NCI-H2107 treated with DMSO at 0.1 percent for 48 hours (cell line): ENCODE measurements at regions not wholly inside any gene's neighbourhood (a gene's known extent, or its start where the extent isn't known, plus 50 kb on each side); places are given as distances from the start of the nearest gene placed in this dataset.

Experiments
- DNase-seq: peaks from one replicate; lab custom pipeline; 2025; ENCODE audit not compliant: unreplicated experiment; lab: John Stamatoyannopoulos, UW

DNA sequence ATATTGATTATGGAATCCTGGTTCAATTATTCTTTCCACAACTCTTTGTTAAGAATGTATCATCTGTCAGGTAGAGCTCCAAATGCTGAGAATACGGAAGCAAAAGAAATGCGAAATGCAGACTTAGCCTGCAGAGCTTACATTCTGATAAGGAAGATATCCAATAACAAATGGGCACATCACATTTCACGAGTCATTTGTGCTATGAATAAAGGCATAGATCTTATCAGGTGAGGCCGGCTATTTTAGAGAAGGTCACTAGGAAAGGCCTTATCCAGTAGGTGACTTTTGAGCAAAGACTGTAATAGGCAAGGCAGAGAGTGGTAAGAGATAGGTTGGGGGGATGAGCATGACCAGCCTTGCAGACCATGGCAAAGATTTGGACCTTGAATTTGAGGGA, 174.3 kb upstream of the SERPINE2 start:
- DNase-seq = no peak

GRCh38 chr2:224211791-224212190, 172.7 kb upstream of the SERPINE2 start:
- DNase-seq = no peak

GRCh38 chr2:224211181-224211480, 172.0 kb upstream of the SERPINE2 start:
- no peak for DNase-seq

GRCh38 chr2:224210286-224211180, 171.4 kb upstream of the SERPINE2 start:
- no peak for DNase-seq

GRCh38 chr2:224209555-224210285, 170.6 kb upstream of the SERPINE2 start:
- no peak for DNase-seq

DNA sequence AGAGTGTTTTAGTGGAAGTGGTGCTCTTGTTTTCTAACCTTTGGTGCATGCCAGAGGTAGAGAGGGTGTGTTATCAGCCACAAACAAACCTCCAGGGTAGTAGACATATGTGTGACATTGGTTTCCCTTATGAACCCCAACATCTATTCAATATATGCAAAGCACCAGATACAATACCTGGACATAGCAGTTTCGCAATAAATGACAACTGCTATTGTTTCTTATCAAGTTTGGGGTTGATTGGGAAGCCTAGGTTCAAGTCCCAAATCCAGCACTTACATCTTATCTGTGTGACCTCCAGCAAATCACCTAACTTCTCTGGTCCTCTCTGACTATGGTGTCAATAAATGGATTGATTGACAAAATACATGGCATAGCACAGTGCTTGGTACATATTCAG, 169.4 kb upstream of the SERPINE2 start:
- DNase-seq = no peak

DNA sequence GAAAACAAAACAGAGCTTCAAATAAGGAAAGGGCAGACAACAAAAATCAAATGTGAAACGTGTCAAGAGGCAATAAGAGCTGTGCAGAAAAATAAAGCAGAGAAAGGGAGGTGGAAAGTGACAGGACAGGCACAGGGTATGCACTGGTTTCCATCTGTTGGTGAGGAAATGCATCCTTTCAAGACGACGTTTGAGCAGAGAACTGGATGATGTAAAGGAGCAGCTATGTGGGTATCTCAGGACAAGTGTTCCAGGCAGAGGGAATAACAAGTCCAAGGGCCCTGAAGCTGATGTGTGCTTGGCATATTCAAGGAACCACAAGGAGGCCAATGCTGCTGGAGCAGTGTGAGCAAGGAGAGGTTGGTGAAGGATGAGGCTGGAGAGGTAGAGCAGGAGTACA, 168.9 kb upstream of the SERPINE2 start:
- DNase-seq = no peak

- DNase-seq = no peak
Observed at GRCh38 chr2:224206816-224207215, 167.7 kb upstream of the SERPINE2 start.

GRCh38 chr2:224202281-224202865, 163.3 kb upstream of the SERPINE2 start:
- no peak for DNase-seq

DNA sequence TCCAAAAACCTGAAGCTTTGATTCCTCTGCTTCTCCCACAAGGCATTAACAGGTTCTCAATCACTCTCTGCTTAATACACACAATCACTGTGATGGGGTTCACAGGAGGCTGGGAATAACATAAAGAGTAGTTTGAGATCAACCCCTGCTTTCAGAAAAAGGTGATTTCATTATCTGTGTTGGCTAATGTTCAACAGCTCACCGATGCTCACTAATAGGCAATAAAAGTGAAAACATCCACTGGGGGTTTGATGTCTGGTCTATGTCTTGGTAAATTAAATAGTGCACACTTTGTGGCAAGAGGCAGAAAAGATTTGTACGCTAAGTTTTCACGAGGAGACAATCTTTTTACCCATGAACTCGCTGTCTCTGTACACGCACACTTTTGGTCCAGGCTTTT, 159.3 kb upstream of the SERPINE2 start:
- no peak for DNase-seq

GRCh38 chr2:224196810-224197209, 157.7 kb upstream of the SERPINE2 start:
- DNase-seq = no peak

GRCh38 chr2:224195925-224196571, 157.0 kb upstream of the SERPINE2 start:
- DNase-seq = no peak

DNA sequence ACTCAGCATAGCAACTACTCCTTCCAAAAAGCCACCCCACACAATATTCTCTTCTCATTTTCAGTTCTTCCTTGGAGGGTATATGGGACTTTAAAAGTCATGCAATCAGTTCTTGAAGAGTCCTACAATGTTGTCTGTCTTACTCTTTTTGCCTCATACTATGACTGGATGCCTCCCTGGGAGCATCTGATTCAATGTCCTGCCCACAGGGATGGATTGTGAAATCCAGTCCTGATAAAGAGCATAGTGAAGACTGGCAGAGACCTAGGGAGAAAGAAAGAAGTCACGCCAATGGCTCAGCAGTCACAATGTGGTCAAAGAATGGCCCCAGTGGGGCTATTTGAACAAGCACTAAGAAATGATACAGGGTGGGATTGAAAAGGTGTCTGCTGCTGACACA, 155.1 kb upstream of the SERPINE2 start:
- DNase-seq = no peak

- no peak for DNase-seq
Observed at GRCh38 chr2:224191465-224191864, 152.4 kb upstream of the SERPINE2 start.

- DNase-seq = no peak
Observed at GRCh38 chr2:224190936-224191270, 151.8 kb upstream of the SERPINE2 start.

DNA sequence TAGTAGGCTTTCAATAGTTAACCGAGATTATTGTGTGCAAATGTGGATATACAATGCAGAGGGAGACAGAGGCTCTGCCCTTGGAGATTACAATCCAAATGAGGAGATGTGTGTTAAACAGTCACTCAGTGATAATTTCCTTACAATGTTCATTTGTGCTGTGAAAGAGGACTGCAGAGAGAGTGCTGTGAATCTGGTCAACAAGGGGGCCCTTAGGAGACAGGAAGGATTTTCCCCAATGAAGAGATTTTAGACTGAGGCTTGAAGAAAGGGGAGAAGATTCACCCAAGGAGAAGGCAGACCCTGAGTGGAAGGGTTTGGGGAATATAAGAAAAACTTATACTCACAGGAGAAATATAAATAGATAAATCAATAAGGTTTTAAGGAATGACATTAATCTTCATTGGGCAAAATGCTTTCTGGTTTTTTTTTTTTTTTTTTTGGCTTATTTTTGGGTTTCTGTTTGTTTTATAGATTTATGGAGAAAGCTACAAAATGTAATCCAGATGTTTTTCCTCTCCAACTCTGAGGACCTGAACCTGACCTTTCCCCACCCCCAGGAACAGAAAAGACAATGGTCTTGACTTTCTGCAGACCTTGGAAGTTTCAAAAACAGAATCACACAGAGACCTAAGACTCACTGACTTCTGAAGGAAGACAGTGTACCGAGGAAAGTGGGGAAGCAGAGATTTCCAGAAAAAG, 151.3 kb upstream of the SERPINE2 start:
- DNase-seq = no peak

DNA sequence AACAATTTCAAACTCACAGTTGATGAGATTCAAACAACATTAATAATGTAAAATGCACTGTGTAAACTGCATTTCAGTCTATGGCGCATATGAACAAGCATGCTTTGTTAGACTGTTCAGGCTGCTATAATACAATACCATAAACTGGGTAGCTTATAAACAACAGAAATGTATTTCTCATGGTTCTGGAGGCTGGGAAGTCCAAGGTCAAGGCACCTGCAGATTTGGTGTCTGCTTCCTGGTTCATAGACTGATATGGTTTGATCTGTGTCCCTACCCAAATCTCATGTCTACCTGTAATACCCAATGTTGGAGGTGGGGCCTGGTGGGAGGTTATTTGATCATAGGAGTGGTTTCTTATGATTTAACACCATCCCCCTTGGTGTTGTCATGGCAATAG, 148.1 kb upstream of the SERPINE2 start:
- no peak for DNase-seq

DNA sequence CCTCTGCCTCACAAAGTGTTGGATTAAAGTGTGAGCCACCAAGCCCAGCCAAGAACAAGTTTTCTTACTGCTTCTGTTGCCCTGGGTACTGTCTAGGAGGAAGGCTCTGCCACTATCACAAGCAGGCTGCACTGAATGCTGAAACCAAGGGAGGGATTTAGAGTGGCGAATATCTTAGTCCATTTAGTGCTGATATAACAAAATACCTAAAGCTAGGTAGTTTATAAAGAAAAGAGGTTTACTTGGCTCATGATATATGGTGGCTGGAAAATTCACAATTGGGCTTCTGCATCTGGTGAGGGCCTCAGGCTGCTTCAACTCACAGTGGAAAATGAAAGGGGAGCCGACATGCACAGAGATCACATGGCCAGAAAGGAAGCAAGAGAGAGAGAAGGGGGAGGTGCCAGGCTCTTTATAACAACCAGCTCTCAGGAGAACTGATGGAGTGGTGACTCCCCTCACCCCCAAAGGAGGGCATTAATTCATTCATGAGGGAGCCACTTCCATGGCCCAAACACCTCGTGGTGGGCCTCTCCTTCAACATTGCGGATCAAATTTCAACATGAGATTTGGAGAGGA, 146.0 kb upstream of the SERPINE2 start:
- no peak for DNase-seq

GRCh38 chr2:224183086-224183485, 144.0 kb upstream of the SERPINE2 start:
- DNase-seq = no peak

- DNase-seq = no peak
Observed at GRCh38 chr2:224182498-224182897, 143.4 kb upstream of the SERPINE2 start.
